ENCODE measurements at regions not wholly inside any gene's neighbourhood (a gene's known extent, or its start where the extent isn't known, plus 50 kb on each side); places are given as distances from the start of the nearest gene placed in this dataset.

- no peak for TF ChIP-seq TCF12 (IDR thresholded peaks at IDR 0.05; ENCODE audit: low read depth)
- no peak for TF ChIP-seq RAD21 (IDR thresholded peaks at IDR 0.05; ENCODE audit: low read depth)
- TF ChIP-seq YY1 (IDR thresholded peaks at IDR 0.05; ENCODE audit: low read depth), result no peak
- no peak for TF ChIP-seq TEAD4 (IDR thresholded peaks at IDR 0.05)
- TF ChIP-seq, protein P1, sequence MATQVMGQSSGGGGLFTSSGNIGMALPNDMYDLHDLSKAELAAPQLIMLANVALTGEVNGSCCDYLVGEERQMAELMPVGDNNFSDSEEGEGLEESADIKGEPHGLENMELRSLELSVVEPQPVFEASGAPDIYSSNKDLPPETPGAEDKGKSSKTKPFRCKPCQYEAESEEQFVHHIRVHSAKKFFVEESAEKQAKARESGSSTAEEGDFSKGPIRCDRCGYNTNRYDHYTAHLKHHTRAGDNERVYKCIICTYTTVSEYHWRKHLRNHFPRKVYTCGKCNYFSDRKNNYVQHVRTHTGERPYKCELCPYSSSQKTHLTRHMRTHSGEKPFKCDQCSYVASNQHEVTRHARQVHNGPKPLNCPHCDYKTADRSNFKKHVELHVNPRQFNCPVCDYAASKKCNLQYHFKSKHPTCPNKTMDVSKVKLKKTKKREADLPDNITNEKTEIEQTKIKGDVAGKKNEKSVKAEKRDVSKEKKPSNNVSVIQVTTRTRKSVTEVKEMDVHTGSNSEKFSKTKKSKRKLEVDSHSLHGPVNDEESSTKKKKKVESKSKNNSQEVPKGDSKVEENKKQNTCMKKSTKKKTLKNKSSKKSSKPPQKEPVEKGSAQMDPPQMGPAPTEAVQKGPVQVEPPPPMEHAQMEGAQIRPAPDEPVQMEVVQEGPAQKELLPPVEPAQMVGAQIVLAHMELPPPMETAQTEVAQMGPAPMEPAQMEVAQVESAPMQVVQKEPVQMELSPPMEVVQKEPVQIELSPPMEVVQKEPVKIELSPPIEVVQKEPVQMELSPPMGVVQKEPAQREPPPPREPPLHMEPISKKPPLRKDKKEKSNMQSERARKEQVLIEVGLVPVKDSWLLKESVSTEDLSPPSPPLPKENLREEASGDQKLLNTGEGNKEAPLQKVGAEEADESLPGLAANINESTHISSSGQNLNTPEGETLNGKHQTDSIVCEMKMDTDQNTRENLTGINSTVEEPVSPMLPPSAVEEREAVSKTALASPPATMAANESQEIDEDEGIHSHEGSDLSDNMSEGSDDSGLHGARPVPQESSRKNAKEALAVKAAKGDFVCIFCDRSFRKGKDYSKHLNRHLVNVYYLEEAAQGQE (IDR thresholded peaks at IDR 0.05; ENCODE audit: low read depth), result no peak
- no peak for TF ChIP-seq TAF1 (IDR thresholded peaks at IDR 0.05; ENCODE audit: low read depth)
- no peak for TF ChIP-seq EP300 (IDR thresholded peaks at IDR 0.05; ENCODE audit: borderline replicate concordance)
- TF ChIP-seq FOXM1 (IDR thresholded peaks at IDR 0.05; ENCODE audit: borderline replicate concordance, low read depth), result no peak
- TF ChIP-seq NFIC (IDR thresholded peaks at IDR 0.05), result no peak
Observed at GRCh38 chr13:63336549-63336948, 1920.9 kb upstream of the PCDH20 start.
